Pancreas (tissue), 10 donors: ENCODE measurements at regions not wholly inside any gene's neighbourhood (a gene's known extent, or its start where the extent isn't known, plus 50 kb on each side); places are given as distances from the start of the nearest gene placed in this dataset.

Experiments used
- ATAC-seq, 4 donors: fragments of 200-7000 bp; cut with Tn5 transposase; one replicate each; pipeline versions ENCODE4 v1.8.0 to v1.9.1; 2020; ENCODE audit warnings: mild to moderate bottlenecking in 4 of 4, moderate library complexity in 4 of 4
- DNase-seq, 6 donors: peaks; one replicate each; pipeline ENCODE4 v3.0.0-alpha.2; 2020
- FAIRE-seq: peaks from 2 replicates; lab custom pipeline; 2012; peaks lifted over from hg19 to GRCh38; lab: Jason Lieb, UNC
- H3K27ac ChIP-seq, 4 donors: fragments of 200-600 bp; sonication (generic); 1 replicate in 3 of 4; 2 replicates in 1 of 4; pipeline versions ENCODE4 v1.5.0 to v1.8.0; 2020
- H3K27me3 ChIP-seq, 4 donors: fragments of 200-600 bp; one replicate each; pipeline ENCODE4 v1.8.0; 2021
- H3K36me3 ChIP-seq, 3 donors: fragments of 200-600 bp; sonication (generic) in 1 of 3; one replicate each; pipeline versions ENCODE4 v1.5.0 to v1.8.0; 2020 to 2021
- H3K4me1 ChIP-seq, 3 donors: fragments of 200-600 bp; one replicate each; pipeline ENCODE4 v1.8.0; 2021
- H3K4me3 ChIP-seq, 4 donors: fragments of 200-600 bp; sonication (generic) in 2 of 4; one replicate each; pipeline versions ENCODE4 v1.5.0 to v1.8.0; 2020 to 2021
- H3K9me3 ChIP-seq, 4 donors: fragments of 200-600 bp; one replicate each; pipeline ENCODE4 v1.8.0; 2021
- CTCF ChIP-seq, 4 donors: fragments of 200-600 bp; sonication (generic) in 3 of 4; IDR thresholded peaks; one replicate each; pipeline versions ENCODE4 v1.5.0 to v1.8.0; 2021; ENCODE audit warnings: antibody characterized with exemption in 4 of 4
- WGBS, 2 donors: extraction: QIAGEN DNeasy Blood & Tissue Kit; methylation state at CpG; one replicate each; pipeline ENCODE4 v1.1.7; 2013; 5-methylcytosine and 5-hydroxymethylcytosine counted together
- intact Hi-C, 3 donors: fragments of 100-400 bp; cut with DNase I; formaldehyde crosslinking; loops; one replicate each; pipeline versions ENCODE4 v1.11.1 to v1.14.2; 2022
- donor health status: healthy with polysubstance abuse.
- donor health status: DM: no; HTN: no; CAD: no; lungs with moderate emphysema.
- donor health status: DM: no; HTN: no; CAD: no.
- donor health status: control.
- donor health status: control.
- donor health status: Bipolar disorder and iron deficiency.
- donor health status: DM: yes; HTN: yes; CAD: no.
- donor health status: DM: no; HTN: no; CAD: no.
- donor health status: DM: no; HTN: no; CAD: no.
- donor health status: DM: yes; HTN: yes; CAD: no.

- no peak overlapping the region for H3K4me3 ChIP-seq
- TF ChIP-seq CTCF (IDR thresholded peaks at IDR 0.05): no peak
- no peaks in the 10 kb centered on the region for H3K36me3 ChIP-seq
- no peaks in the 10 kb centered on the region for H3K4me1 ChIP-seq
- ATAC-seq (no peak), DNase-seq (no peak), FAIRE-seq (no peak)
- no peak overlapping the region for H3K27ac ChIP-seq
- no peaks in the 10 kb centered on the region for H3K9me3 ChIP-seq
- intact Hi-C loops: no loop called here
- no peaks in the 10 kb centered on the region for H3K27me3 ChIP-seq
- WGBS, 2 donors: 74 to 77% methylated on average over 3 of the region's 3 CpGs
Measured at GRCh38 chr1:191346381-191346780, 811.9 kb upstream of the RGS18 start.

GRCh38 chr1:191348328-191348727, 809.9 kb upstream of the RGS18 start:
- intact Hi-C loops: no loop called here
- ATAC-seq: no peak
- no peak for FAIRE-seq

GRCh38 chr1:191350938-191351337, 807.3 kb upstream of the RGS18 start:
- no peak overlapping the region for H3K27ac ChIP-seq
- DNase-seq (no peak), FAIRE-seq (no peak), ATAC-seq (no peak)
- no peak overlapping the region for H3K4me3 ChIP-seq
- H3K27me3 ChIP-seq: no peaks in the 10 kb centered on the region
- H3K9me3 ChIP-seq: no peaks in the 10 kb centered on the region
- no peaks in the 10 kb centered on the region for H3K4me1 ChIP-seq
- intact Hi-C loops: no loop called here
- H3K36me3 ChIP-seq: no peaks in the 10 kb centered on the region
- 0% methylated on average over 1 of the region's 1 CpG for WGBS, 2 donors
- no peak for TF ChIP-seq CTCF (IDR thresholded peaks at IDR 0.05)

More at GRCh38 chr1:191348328-191348727, 809.9 kb upstream of the RGS18 start:
- Histone ChIP-seq H3K4me3 (no peak overlapping the region), H3K9me3 (no peaks in the 10 kb centered on the region), H3K4me1 (no peaks in the 10 kb centered on the region), H3K27ac (no peak overlapping the region), H3K36me3 (no peaks in the 10 kb centered on the region), H3K27me3 (no peaks in the 10 kb centered on the region)
- 87 to 93% methylated on average over 3 of the region's 3 CpGs for WGBS, 2 donors
- no peak for DNase-seq
- no peak for TF ChIP-seq CTCF (IDR thresholded peaks at IDR 0.05)

- Histone ChIP-seq H3K27ac (no peak overlapping the region), H3K9me3 (no peaks in the 10 kb centered on the region), H3K4me1 (no peaks in the 10 kb centered on the region), H3K27me3 (no peaks in the 10 kb centered on the region), H3K36me3 (no peaks in the 10 kb centered on the region), H3K4me3 (no peak overlapping the region)
- ATAC-seq: no peak
- TF ChIP-seq CTCF (IDR thresholded peaks at IDR 0.05): no peak
- intact Hi-C loops: no loop called here
- DNase-seq: no peak
- no peak for FAIRE-seq
- 91 to 93% methylated on average over 1 of the region's 1 CpG for WGBS, 2 donors
Measured at GRCh38 chr1:191358724-191359123, 799.5 kb upstream of the RGS18 start.

- H3K4me3 ChIP-seq: no peak overlapping the region
Measured at GRCh38 chr1:191366686-191367085, 791.6 kb upstream of the RGS18 start.

More at GRCh38 chr1:191366686-191367085, 791.6 kb upstream of the RGS18 start:
- Histone ChIP-seq H3K27ac (no peak overlapping the region), H3K36me3 (no peaks in the 10 kb centered on the region), H3K4me1 (peaks cover 0 to 11% (median 0%) of the 10 kb centered on the region in 3 donors), H3K27me3 (no peaks in the 10 kb centered on the region), H3K9me3 (no peaks in the 10 kb centered on the region)
- ATAC-seq (no peak), DNase-seq (no peak), FAIRE-seq (no peak)
- intact Hi-C loops: no loop called here
- WGBS, 2 donors: 94 to 100% methylated on average over 1 of the region's 1 CpG
- TF ChIP-seq CTCF (IDR thresholded peaks at IDR 0.05): no peak
